Glutamatergic neuron (in vitro differentiated cells): ENCODE measurements at regions not wholly inside any gene's neighbourhood (a gene's known extent, or its start where the extent isn't known, plus 50 kb on each side); places are given as distances from the start of the nearest gene placed in this dataset.

Experiments
- DNase-seq: peaks from one replicate; pipeline ENCODE4 v3.0.0; 2022
- H3K27ac Mint-ChIP-seq: one replicate; pipeline ENCODE4 v1.8.0; 2020; ENCODE audit warnings: mild to moderate bottlenecking, mixed read lengths, inconsistent platforms; ENCODE audit not compliant: unreplicated experiment
- H3K27me3 Mint-ChIP-seq: one replicate; pipeline ENCODE4 v1.8.0; 2020; ENCODE audit warnings: mild to moderate bottlenecking, moderate library complexity, mixed read lengths, inconsistent platforms; ENCODE audit not compliant: unreplicated experiment
- H3K36me3 Mint-ChIP-seq: one replicate; pipeline ENCODE4 v1.8.0; 2020; ENCODE audit warnings: mild to moderate bottlenecking, mixed read lengths, inconsistent platforms; ENCODE audit not compliant: unreplicated experiment
- H3K4me1 Mint-ChIP-seq: one replicate; pipeline ENCODE4 v1.8.0; 2020; ENCODE audit warnings: mild to moderate bottlenecking, low read depth, mixed read lengths, inconsistent platforms; ENCODE audit not compliant: unreplicated experiment
- H3K4me3 Mint-ChIP-seq: one replicate; pipeline ENCODE4 v1.8.0; 2020; ENCODE audit warnings: mild to moderate bottlenecking, mixed read lengths, inconsistent platforms; ENCODE audit not compliant: unreplicated experiment
- H3K9me3 Mint-ChIP-seq: one replicate; pipeline ENCODE4 v1.8.0; 2020; ENCODE audit warnings: mild to moderate bottlenecking, moderate library complexity, mixed read lengths, inconsistent platforms; ENCODE audit not compliant: unreplicated experiment
- TF ChIP-seq, protein P1 (sequence below): fragments of 200-600 bp; sonication (generic); IDR thresholded peaks from one replicate; pipeline ENCODE4 v1.5.0; 2021; ENCODE audit not compliant: partially characterized antibody, unreplicated experiment

DNA sequence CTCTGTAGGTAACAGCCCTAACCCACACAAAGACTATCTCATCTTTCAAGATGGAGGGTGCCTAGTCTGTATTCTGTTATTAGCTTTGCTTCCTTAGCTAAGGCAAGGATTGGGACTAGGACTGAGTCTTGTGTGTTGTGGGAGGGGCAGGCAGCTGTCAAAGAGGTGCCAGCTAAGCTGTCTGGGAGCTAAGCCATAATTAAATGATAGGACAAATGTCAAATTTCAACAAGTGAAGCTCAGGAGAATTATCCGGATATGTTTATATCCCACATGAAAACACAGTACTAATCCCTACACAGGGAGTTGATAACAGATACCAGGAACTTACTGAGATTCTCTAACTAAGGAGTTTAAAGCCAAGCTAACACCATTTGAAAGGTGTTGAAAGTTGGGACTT lies 70.5 kb upstream of the NGF start:
- Mint-ChIP-seq H3K27me3 (no peaks in the 10 kb centered on the region), H3K4me1 (no peaks in the 10 kb centered on the region), H3K9me3 (no peaks in the 10 kb centered on the region), H3K36me3 (peaks cover 5% of the 10 kb centered on the region), H3K27ac (no peak overlapping the region), H3K4me3 (no peak overlapping the region)
- no peak for DNase-seq
- TF ChIP-seq, protein P1, sequence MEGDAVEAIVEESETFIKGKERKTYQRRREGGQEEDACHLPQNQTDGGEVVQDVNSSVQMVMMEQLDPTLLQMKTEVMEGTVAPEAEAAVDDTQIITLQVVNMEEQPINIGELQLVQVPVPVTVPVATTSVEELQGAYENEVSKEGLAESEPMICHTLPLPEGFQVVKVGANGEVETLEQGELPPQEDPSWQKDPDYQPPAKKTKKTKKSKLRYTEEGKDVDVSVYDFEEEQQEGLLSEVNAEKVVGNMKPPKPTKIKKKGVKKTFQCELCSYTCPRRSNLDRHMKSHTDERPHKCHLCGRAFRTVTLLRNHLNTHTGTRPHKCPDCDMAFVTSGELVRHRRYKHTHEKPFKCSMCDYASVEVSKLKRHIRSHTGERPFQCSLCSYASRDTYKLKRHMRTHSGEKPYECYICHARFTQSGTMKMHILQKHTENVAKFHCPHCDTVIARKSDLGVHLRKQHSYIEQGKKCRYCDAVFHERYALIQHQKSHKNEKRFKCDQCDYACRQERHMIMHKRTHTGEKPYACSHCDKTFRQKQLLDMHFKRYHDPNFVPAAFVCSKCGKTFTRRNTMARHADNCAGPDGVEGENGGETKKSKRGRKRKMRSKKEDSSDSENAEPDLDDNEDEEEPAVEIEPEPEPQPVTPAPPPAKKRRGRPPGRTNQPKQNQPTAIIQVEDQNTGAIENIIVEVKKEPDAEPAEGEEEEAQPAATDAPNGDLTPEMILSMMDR = no peak

- no peak for DNase-seq
- TF ChIP-seq, protein P1 = no peak
- Mint-ChIP-seq H3K4me1 (no peaks in the 10 kb centered on the region), H3K4me3 (no peak overlapping the region), H3K36me3 (peaks cover 5% of the 10 kb centered on the region), H3K27me3 (no peaks in the 10 kb centered on the region), H3K27ac (no peak overlapping the region), H3K9me3 (no peaks in the 10 kb centered on the region)
These were observed 66.9 kb upstream of the NGF start for GRCh38 chr1:115404911-115405310.

GRCh38 chr1:115402753-115403184 lies 64.7 kb upstream of the NGF start:
- Mint-ChIP-seq H3K27ac (no peak overlapping the region), H3K9me3 (no peaks in the 10 kb centered on the region), H3K27me3 (no peaks in the 10 kb centered on the region), H3K4me3 (no peak overlapping the region), H3K4me1 (no peaks in the 10 kb centered on the region), H3K36me3 (peaks cover 5% of the 10 kb centered on the region)
- TF ChIP-seq, protein P1 = no peak
- no peak for DNase-seq

GRCh38 chr1:115401676-115402075 lies 63.6 kb upstream of the NGF start:
- Mint-ChIP-seq H3K9me3 (no peaks in the 10 kb centered on the region), H3K4me3 (no peak overlapping the region), H3K36me3 (peaks cover 3% of the 10 kb centered on the region), H3K4me1 (no peaks in the 10 kb centered on the region), H3K27me3 (no peaks in the 10 kb centered on the region), H3K27ac (no peak overlapping the region)
- no peak for DNase-seq
- TF ChIP-seq, protein P1 = no peak

DNA sequence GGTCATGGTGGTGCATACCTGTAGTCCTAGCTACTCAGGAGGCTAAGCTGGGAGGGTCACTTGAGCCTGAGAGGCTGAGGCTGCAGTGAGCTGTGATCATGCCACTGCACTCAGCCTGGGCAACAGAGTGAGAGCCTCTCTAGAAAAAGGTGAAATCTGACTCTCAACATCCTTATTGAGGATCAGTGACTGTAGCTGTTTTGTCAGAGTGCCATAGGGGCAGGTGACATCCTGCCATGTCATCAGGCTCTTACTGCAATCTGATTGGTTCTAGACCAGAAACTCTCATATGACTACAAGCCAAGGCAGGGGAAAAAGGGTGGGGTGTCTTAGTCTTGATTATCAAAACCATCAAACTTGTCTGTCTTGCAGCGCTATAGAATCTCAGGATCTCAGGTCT lies 62.8 kb upstream of the NGF start:
- Mint-ChIP-seq H3K9me3 (no peaks in the 10 kb centered on the region), H3K27me3 (no peaks in the 10 kb centered on the region), H3K36me3 (no peaks in the 10 kb centered on the region), H3K27ac (no peak overlapping the region), H3K4me1 (no peaks in the 10 kb centered on the region), H3K4me3 (no peak overlapping the region)
- TF ChIP-seq, protein P1 = no peak
- no peak for DNase-seq
